Retina (tissue), 1 donor: ENCODE measurements at regions not wholly inside any gene's neighbourhood (a gene's known extent, or its start where the extent isn't known, plus 50 kb on each side); places are given as distances from the start of the nearest gene placed in this dataset.
A peak's percentile ranks its signal among the peaks of the same experiment; 100 is the strongest.

Experiments
- DNase-seq: peaks from one replicate; pipeline ENCODE4 v3.0.0-alpha.2; 2016

DNA sequence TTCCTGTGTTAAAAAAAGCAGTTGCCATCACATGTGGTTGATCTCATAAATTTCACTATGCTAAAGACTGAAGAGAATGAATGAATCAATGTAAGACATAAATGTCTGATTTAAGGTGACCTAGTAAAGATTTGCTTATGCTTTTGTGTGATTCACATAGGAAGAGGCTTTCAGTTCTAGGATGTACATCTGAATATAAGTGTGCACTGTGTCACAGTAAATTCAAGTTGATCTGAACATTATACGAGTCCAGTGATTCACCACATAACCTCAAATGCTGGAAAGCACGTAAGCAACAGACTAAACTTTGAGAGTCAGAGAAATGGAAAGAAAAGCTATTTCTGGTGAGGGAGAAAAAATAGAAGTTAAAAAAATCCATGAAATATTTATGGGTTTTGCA lies 567.9 kb downstream of the EPHA5 start:
- no peak for DNase-seq

DNA sequence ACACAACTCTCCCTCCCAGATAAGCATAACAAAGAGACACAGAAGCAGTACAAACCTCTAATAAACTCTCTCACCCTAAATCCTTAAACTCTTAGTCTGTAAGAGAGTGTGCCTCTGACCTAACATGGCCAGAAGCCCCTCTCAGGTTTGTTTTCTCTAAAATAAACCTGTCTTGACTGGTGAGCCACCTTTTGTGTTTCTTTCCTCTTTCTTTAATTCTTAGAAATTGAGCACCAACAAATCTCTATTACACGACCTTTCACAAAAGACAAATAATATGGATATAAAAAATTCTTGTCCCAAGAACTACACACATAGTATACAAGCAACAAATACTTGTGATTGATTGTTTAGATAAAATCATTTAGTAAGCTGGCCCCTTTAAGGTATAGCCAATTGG lies 573.7 kb downstream of the EPHA5 start:
- no peak for DNase-seq

DNA sequence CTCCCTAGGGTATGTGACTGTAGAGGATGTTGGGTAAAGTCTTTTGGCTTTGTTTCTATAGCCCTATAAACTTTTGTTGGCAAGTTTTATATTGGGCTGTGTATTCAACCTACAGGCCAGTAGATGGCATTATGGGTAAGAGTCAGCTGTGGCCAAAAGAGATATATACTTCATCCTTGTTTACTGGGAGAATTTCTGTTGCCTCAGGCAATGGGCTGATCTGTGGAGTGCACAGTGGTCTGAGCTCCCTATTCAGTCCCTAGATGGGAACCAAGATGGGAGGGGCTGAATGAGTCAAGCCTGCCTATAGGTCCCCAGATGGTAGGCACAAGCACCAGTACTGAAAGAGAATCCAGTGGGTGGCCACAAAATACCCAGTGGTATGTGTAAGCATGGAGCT lies 580.6 kb downstream of the EPHA5 start:
- DNase-seq: no peak

DNA sequence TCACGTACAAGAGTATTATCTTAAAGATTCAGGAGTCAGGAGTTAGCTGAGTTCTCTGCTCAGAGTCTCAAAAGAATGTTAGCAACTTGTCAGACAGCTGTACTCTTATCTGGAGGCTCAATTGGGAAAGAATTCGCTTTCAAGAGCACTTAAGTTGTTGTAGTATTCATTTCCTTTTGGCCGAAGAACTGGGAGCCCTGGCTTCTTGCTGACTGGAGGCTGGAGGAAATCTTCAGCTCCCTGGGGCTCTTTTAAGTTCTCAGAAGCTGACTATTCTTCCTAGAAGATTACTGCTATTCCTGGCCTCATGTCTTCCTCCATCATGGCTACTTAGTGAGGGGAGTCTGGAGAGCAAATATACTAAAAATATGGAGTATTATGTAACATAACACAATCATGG lies 587.2 kb downstream of the EPHA5 start:
- DNase-seq: no peak

DNA sequence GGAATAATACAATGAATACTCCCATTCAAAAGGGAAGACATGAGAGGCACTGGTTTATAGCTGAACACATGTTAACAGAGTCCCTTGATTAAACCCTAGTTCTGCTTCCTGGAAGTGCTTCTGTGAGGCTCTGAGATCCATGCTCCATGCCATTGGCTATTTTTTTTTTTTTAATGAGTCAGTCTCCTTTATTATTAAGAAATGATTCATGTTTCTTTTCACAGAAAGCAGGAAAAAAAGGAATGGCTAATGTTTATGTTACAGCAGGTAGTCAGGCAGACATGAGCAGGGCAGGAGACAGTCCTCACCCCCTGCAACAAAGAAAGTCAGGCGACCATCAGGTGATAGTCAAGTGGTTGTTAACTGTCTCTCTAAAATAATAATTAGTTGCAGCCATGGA lies 598.7 kb downstream of the EPHA5 start:
- DNase-seq: no peak

DNA sequence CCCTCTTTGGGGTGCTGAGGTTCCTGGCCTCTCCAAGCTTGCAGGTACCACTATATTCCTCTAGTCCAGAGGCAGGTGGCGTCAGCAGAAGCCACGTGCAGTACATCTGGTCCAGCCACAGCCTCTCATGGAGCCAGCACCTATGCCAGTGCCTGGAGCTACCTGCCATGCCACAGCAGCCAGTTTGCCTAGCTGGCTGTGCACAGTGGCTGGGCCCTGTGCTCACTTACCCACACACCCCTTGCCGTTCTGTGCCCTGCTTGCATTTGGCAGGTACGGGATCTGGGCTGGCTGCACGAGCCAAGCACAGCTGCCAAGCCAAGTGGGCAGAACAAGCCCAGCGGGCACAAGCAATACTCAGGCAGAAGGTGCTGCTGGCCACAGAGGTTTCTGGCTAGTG lies 601.1 kb downstream of the EPHA5 start:
- DNase-seq: no peak

DNA sequence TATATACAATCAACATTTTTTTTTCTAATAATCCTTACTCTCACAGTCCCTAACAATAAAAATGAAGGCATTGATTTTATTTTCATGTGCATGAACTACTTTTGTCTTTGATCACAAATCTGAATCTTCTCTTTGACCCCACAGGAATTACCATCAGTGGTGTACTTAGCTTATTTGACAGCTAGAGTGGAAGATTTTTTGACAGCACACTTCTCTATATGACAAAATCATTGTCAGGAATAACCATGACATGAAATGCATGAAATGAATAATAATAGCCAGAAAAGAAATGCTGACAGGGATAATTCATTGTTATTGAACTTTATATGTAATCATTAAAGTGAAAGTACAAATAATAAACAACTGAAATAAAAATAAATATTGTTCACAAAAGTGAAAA lies 604.2 kb downstream of the EPHA5 start:
- no peak for DNase-seq

DNA sequence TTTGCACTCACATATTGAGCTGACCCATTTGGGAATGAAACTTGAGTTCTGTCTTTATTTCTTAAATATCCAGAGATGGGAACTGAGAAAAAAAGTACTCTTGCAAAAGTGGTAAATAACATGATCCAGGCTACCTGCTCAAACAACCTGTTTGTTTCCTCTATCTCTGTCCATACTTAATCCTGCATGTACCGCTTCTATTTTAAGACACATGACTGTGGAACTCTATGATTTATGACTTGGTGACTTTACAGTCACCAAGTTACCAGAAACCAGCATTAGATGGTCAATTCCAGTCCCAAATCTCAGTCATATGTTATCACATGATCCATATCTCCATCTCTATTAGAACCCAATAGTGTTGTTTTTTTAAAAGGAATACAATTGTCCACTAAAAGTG lies 606.7 kb downstream of the EPHA5 start:
- DNase-seq: no peak

DNA sequence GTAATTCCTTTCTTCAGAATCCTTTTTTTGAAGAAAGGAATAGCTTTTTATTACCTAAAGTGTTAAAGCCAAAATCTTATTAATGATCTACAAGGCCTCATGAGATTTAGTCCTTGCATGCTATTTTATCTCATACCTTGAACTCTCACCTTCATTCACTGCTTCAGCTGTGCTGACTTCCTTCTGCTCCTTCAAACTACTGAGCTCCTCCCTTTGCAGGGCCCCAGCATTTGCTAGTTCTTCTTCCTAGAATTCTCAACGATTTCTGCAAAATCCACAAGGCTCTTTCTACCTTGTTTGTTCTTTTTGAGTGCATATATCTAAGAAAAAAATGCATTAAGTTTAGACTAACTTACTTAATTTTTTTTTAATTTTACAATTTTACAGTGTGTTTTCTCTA lies 619.5 kb downstream of the EPHA5 start:
- DNase-seq: no peak

DNA sequence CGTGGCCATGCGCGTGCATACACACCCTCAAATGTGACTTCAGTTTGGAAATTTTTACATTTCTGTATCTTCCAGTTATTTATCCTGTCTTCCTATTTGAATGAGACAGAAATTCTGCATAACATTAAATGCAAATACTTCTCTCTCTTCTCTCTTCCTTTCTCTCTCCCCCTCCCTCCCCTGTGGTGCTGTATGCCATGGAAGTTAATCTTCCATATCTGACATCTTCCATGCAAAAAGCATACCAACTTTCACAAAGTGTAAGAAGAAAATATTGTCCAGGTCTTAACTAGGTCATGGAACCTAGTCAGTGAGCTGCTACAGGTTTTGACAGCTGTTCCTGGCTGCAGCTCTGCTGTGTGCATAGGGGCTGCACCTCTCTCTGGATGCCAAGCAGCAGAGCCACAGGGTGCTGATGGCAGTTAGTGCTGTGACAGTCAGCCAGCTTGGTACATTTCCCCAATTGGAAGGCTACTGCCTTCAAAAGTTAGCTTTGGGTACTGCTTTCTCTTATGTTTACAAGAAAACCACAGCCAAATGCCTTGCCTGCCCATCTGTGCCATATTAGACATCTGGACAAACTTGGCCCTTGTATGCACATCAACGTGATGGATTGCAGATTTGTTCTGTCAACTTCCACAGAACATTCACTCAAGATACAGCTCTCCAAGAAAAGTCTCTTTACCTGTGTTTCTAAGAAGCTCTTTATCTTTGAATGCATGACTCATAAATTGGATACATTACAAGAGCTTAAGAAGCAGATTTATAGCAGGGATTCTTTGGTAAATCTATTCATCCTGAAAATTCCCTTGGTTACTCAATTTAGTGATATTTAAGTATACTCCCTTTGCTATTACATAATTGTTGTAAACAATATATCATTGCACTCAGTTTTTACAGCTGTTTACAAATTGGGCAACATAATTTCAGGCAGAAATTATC lies 623.8 kb downstream of the EPHA5 start:
- DNase-seq: peak; percentile 15

DNA sequence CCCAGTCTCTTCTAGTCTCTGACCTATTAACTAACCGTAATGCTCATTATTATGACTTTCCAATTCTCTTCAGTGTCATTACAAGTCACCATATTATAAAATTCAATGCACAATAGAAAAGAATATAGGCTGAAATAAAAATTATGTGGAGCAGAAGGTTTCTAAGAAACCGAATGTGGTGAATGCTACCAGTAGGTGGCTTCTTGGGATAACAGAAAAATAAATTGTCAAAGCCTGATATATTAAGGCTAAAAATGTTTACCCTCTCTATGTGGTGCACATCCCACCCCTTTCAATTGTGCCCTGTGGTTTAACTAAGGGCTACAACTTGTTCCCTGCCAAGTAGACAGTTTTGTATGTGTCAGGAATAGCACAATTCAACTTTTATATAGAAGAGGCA lies 624.6 kb upstream of the TECRL start:
- no peak for DNase-seq

DNA sequence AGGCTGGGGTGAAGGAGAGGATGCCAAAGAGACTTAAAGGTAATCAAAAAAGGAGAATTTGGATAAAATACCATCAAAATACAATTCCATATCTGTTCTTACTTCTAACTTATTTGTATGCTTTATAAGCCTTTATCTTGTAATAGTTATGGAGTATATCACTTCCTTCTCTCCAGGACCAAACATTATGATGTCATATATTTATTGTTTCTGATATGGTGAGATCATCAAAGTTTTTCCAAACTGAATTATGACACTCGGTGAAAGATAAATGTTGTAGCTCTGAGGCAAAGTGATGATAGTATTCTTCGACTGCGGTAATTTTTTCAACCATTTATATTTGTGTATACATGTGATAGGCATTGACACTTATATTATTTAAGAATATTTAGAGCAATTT lies 619.3 kb upstream of the TECRL start:
- DNase-seq: no peak

DNA sequence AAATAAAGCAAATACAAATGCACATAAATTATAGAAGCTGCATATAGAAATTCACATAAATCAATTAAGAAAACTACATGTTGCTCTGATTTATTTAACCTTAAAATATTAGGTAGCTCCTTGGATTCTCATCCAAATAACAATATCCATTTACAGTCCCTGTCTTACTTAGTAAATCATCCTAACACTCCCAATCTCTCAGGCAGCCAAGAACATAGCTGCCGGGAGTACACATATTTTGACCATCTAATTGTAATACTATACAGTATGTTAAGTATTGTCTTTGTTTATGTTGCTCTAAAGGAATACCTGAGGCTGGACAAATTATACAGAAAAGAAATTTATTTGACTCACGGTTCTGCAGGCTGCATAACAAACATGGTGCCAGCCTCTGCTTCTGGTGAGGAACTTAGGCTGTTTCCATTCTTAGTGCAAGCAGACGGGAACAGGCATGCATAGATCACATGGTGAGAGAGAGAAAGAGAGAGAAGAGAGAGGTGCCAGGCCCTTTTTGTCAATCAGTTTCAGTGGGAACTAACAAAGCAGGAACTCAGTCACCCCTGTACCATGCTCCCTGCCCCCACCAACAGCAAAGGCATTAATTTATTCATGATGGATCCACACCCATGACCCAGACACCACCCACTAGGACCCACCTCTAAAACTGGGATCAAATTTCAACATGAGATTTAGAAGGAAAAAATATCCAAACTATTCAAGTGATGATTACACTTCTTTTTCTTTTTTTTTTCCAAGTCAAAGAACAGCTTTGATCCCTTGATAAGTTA lies 614.8 kb upstream of the TECRL start:
- DNase-seq: no peak

DNA sequence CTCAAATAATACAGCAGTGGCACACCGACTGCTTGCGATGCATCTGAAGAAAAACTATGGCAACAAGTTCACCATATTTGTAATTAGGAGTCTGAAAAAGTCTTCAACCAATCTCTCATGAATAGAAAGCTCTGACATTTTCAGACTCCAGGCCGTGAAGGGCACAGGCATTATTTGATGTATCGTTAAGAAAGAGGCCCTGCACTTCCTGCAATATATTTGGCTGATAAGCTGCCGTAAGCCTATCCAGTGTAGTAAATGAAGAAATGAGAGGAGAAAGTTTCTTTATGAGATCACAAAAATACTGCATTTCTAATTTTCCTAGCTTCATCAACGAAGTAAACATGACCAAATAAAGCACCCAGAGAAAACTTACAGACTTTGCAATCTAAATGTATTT lies 613.8 kb upstream of the TECRL start:
- DNase-seq: no peak

DNA sequence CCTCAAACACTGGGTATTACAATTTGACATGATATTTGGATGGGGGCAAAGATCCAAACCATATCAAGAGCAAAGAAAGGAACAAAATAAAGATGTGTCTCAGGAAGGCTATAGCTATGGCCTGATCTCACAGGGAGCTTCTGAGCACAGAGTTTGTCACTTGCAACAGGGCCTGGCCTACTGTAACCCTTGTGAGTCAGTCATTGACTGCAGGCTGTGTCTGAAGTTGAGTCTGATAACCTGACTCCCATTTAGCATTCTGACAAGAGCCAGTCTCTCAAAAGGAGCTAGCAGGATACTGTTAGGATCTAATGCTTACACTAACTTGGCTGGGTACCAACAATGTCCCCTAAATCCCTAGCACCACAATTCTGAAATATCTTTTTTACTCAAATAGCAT lies 612.5 kb upstream of the TECRL start:
- no peak for DNase-seq

DNA sequence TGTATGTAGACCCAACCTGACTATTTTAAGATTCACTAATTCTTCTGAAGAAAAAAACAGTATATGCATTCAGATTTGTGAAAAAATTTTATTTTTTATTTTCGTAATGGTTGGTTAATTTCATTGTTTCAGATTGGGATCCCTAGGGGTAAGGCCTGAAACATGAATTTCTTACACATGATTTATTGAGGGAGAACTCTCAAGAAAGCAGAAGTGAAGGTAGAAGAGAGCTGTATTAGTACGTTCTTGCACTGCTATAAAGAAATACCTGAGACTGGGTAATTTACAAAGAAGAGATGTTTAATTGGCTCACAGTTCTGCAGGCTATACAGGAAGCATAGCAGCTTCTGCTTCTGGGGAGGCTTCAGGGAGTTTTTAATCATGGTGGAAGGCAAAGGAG lies 611.9 kb upstream of the TECRL start:
- DNase-seq: no peak

DNA sequence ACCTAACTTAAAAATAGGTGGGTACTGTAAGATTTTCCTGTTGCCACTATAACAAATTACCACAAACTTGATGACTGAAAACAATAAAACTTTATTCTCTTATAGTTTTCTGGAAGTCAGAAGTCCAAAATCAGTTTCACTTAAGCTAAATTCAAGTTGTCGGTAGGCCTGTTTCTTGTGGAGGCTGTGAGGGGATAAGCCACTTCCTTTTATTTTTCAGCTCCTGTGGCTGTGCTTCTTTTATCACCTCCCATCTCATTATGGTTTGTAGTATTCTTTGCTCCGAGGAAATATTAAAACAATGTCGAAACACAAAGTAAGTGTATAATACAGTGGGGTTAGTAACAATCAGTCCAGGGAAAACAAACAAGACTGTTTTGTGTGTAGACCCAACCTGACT lies 610.5 kb upstream of the TECRL start:
- DNase-seq: no peak

DNA sequence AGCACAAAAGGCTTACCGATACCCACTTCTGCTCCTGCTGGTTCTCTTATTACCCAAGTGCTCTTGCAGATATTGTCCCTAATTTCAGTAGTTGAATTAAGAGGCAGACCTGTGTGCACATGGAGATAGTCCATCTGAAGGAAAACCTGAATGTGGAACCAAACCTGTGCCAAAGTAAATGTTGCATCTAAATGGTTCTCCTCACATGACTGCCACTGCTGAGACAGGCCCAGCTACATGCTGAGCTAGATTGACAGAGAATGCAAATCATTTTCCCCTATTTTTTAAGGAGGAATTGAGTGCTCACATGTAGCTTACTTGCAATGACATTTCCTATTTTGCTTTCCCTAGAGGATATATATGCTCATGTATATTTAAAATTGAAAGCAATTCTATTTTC lies 609.1 kb upstream of the TECRL start:
- DNase-seq: no peak

DNA sequence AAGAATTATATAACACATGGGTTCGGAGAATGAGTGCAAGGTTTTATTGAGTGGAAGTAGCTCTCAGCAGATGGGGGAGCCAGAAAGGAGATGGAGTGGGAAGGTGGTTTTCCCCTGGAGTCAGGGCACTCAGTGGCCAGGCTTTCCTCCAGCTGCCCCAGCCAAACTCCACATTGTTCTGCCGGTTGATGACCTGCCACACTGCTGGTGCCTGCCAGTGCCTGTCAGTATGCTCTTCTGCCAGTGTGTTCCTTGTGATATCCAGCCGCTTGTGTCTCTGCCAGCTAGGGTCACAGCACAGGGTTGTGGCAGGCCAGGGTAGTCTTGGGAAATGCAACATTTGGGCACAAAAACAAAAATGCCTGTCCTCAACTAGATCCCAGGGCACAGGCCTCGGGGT lies 604.8 kb upstream of the TECRL start:
- DNase-seq: no peak

DNA sequence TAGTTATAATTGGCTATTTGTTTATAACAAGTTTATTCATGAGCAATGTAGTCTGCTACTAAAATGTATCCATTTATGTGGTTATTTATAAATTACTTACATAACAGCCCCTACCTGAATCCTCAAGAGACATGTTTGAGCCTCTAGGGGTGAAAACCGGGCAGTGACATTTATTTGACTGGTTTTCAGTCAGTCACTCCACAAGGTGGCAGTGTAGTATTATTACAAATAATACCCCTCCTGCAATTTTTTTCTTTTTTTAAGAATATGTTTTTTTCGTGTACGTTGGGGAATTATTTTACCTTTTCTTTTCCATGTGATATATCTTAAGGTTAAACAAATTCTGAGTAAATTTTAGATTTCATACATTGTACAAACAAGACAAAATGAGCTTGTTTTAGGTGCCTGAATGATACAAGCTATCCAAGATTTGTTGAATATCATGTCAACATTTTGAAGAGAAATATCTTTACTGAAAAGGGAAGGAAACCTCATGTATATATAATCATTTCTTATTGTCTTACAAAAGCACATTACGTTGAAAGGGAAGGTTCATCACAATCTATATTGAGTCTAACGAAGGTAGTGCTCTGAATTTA lies 598.7 kb upstream of the TECRL start:
- DNase-seq: peak; percentile 36

DNA sequence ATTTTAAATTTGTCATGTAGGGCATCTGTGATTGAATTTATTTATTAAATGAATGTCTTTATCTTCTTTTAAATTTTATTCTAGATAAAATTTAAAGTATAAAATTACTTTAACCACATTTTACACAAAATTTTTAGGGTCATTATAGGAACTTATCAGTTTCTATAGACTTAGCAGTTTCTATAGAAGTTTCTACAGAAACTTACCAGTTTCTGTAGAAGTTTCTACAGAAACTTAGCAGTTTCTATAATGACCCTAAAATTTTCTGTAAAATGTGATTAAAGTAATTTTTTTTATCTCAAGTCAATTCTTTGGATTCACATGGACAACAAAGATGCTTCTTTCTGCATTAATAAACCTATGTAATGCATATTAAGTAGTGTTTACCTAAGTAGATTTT lies 565.9 kb upstream of the TECRL start:
- DNase-seq: no peak

DNA sequence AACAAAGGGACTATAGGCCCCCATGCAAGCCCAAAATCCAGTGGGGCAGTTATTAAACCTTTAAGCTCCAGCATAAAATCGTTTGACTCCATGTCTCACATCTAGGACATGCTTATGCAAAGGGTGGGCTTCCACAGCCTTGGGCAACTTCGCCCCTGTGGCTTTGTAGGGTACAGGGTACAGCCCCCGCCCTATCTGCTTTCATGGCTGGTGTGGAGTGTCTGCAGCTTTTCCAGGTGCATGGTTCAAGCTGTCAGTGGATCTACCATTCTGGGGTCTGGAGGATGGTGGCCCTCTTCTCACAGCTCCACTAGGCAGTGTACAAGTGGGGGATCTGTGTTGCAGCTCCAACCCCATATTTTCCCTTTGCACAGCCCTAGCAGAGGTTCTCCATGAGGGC lies 559.8 kb upstream of the TECRL start:
- DNase-seq: no peak

DNA sequence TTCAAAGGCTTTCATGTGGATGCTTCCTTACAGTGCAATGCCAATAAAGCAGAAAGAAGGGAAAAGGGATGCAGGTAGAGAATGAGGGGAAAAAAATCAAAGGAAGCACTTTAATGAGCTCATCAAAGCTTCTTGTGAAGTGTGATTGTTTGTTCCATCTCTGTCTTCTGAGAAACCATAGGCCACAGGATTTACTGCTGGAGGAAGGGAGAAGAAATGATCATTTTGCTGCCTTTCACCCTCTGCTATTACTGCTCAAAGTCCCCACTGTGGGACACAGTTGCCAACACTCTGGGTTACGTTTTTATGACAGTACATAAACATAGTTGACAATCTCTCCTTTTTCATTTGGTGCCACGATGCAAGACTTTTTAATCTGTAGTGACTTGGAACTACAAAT lies 558.0 kb upstream of the TECRL start:
- DNase-seq: peak; percentile 7

DNA sequence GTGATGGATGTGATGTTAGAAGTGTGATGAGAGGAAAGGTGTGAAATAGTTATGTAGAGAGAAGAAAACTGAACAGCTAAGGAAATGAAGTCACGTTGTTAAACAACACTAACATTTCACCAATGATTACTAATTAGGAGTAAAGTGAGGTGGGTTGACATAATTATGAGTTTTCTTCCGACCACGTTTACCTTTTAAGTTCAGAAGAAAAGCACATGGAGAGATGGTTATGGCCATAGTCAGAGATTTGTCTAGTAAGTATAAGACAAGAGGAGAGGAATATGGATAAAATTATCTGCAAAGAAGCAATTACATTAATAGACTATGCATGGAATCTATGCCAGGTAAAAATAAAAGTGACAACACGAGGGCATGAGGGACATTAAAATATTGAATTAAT lies 551.3 kb upstream of the TECRL start:
- DNase-seq: no peak
